ENCODE measurements at regions not wholly inside any gene's neighbourhood (a gene's known extent, or its start where the extent isn't known, plus 50 kb on each side); places are given as distances from the start of the nearest gene placed in this dataset.

DNA sequence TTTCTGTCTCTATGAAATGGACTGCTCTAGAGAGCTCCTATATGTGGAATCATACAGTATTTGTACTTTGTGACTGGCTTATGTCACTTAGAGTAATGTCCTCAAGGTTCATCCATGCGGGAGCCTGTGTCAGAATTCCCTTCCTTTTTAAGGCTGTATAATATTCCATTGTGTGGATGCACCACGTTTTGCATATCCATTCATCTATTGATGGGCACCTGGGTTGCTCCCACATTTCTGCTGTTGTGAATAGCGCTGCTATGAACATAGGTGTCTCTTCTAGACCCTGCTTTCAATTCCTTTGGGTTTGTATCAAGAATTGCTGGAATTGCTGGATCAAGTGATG, 155.4 kb downstream of the BMP7 start:
- no peaks in the 10 kb centered on the region for H4K20me1 ChIP-seq (ENCODE audit: control insufficient read depth, insufficient read depth, low read depth, low read length)
- no peaks in the 10 kb centered on the region for H3K9me3 ChIP-seq (ENCODE audit: control insufficient read depth, insufficient read depth, low read length)
- H3K27ac ChIP-seq (ENCODE audit: low read depth, low read length), result no peak overlapping the region
- no peaks in the 10 kb centered on the region for H3F3A ChIP-seq (ENCODE audit: control insufficient read depth, insufficient read depth)
- peaks cover 37% of the 10 kb centered on the region for H3K27me3 ChIP-seq (ENCODE audit: control insufficient read depth, low read length)
- H3K9me2 ChIP-seq (replicated peaks; ENCODE audit: control insufficient read depth, low read length), result no peaks in the 10 kb centered on the region
- H3K4me2 ChIP-seq (ENCODE audit: low read length), result no peak overlapping the region
- no peak overlapping the region for H3K4me3 ChIP-seq (ENCODE audit: low read length)
- H3K4me1 ChIP-seq (ENCODE audit: control insufficient read depth, low read length), result peaks cover 6% of the 10 kb centered on the region
- no peak for TF ChIP-seq EZH2phosphoT487 (IDR thresholded peaks at IDR 0.05; ENCODE audit: borderline replicate concordance, low read length)
- TF ChIP-seq, protein P1, sequence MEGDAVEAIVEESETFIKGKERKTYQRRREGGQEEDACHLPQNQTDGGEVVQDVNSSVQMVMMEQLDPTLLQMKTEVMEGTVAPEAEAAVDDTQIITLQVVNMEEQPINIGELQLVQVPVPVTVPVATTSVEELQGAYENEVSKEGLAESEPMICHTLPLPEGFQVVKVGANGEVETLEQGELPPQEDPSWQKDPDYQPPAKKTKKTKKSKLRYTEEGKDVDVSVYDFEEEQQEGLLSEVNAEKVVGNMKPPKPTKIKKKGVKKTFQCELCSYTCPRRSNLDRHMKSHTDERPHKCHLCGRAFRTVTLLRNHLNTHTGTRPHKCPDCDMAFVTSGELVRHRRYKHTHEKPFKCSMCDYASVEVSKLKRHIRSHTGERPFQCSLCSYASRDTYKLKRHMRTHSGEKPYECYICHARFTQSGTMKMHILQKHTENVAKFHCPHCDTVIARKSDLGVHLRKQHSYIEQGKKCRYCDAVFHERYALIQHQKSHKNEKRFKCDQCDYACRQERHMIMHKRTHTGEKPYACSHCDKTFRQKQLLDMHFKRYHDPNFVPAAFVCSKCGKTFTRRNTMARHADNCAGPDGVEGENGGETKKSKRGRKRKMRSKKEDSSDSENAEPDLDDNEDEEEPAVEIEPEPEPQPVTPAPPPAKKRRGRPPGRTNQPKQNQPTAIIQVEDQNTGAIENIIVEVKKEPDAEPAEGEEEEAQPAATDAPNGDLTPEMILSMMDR (IDR thresholded peaks at IDR 0.05; ENCODE audit: low read depth, low read length, poor library complexity, severe bottlenecking), result no peak
- no peaks in the 10 kb centered on the region for H3K79me2 ChIP-seq (ENCODE audit: control insufficient read depth, low read length)
- H3K36me3 ChIP-seq (ENCODE audit: control insufficient read depth, low read length), result no peaks in the 10 kb centered on the region

DNA sequence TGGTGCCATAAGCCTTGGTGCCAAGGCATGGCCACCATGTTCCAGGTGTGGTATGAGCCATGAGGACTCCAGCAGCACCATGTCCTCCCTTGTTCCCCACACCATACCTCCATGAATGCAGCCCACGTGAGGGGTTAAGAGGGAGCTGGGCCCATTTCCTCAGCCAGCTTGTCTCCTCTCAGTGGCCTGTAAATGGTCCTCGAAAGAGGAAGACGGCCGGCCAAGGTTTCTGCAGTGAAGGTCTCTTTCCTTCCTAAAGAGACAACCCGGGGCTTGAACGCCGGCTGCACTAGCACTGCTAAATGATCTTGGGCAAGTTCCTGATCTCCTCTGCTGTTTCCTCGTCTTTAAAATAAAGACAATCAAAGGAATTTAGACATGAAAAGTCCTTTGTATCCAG, 154.0 kb downstream of the BMP7 start:
- peaks cover 37% of the 10 kb centered on the region for H3K27me3 ChIP-seq (ENCODE audit: control insufficient read depth, low read length)

DNA sequence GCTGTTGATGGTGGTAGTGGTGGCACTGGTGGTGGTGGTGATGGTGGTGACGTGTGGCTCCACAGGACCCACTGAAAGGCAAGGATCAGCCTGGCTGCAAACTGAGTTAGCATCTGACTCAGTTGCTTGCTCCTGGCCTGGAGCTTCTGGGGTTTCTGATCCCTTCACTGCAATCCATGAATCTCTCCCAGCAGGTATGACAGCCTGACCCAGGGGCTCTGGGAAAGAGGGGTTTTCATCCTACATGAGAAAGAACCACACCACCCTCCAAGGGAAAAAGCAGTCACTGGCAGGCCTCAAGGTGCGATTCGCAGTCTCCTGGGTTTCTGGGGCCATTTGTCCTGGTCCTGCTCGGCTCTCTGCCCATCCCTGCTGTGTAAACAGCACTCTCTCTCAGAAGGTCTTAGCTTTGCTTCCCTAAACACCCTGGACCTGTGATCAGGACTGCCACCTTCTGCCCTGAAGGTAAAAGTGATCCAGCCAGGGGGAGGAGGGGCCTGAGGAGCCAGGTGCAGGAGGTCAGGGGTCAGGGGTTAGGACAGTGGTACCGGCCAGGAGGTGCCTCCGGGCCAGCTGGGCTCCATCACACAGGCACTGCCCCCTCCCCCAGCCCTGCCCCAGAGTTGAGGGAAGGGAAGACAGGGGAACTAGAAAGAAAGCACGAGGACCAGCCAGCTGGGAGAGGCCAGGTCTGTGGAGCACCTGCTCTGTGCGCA, 152.0 kb downstream of the BMP7 start:
- Histone ChIP-seq H3K4me1 (ENCODE audit: control insufficient read depth, low read length) (no peaks in the 10 kb centered on the region), H3K36me3 (ENCODE audit: control insufficient read depth, low read length) (no peaks in the 10 kb centered on the region), H4K20me1 (ENCODE audit: control insufficient read depth, insufficient read depth, low read depth, low read length) (no peaks in the 10 kb centered on the region), H3K27ac (ENCODE audit: low read depth, low read length) (no peak overlapping the region), H3K9me2 (replicated peaks; ENCODE audit: control insufficient read depth, low read length) (no peaks in the 10 kb centered on the region), H3K27me3 (ENCODE audit: control insufficient read depth, low read length) (peaks cover 29% of the 10 kb centered on the region), H3K4me2 (ENCODE audit: low read length) (no peak overlapping the region), H3K9me3 (ENCODE audit: control insufficient read depth, insufficient read depth, low read length) (no peaks in the 10 kb centered on the region), H3K79me2 (ENCODE audit: control insufficient read depth, low read length) (no peaks in the 10 kb centered on the region), H3K4me3 (ENCODE audit: low read length) (no peak overlapping the region), H3F3A (ENCODE audit: control insufficient read depth, insufficient read depth) (peaks cover 5% of the 10 kb centered on the region; the same call in 1 of the 2 replicates)
- TF ChIP-seq, protein P1 (IDR thresholded peaks at IDR 0.05; ENCODE audit: low read depth, low read length, poor library complexity, severe bottlenecking), result no peak
- TF ChIP-seq EZH2phosphoT487 (IDR thresholded peaks at IDR 0.05; ENCODE audit: borderline replicate concordance, low read length), result no peak

More for the DNA sequence above, 154.0 kb downstream of the BMP7 start:
- H3K4me2 ChIP-seq (ENCODE audit: low read length), result no peak overlapping the region
- H4K20me1 ChIP-seq (ENCODE audit: control insufficient read depth, insufficient read depth, low read depth, low read length), result no peaks in the 10 kb centered on the region
- H3K9me2 ChIP-seq (replicated peaks; ENCODE audit: control insufficient read depth, low read length), result no peaks in the 10 kb centered on the region
- no peaks in the 10 kb centered on the region for H3K4me1 ChIP-seq (ENCODE audit: control insufficient read depth, low read length)
- H3K4me3 ChIP-seq (ENCODE audit: low read length), result no peak overlapping the region
- TF ChIP-seq, protein P1 (IDR thresholded peaks at IDR 0.05; ENCODE audit: low read depth, low read length, poor library complexity, severe bottlenecking), result no peak
- TF ChIP-seq EZH2phosphoT487 (IDR thresholded peaks at IDR 0.05; ENCODE audit: borderline replicate concordance, low read length), result no peak
- no peaks in the 10 kb centered on the region for H3K9me3 ChIP-seq (ENCODE audit: control insufficient read depth, insufficient read depth, low read length)
- H3F3A ChIP-seq (ENCODE audit: control insufficient read depth, insufficient read depth), result peaks cover 2% of the 10 kb centered on the region; the same call in 1 of the 2 replicates
- no peaks in the 10 kb centered on the region for H3K36me3 ChIP-seq (ENCODE audit: control insufficient read depth, low read length)
- no peak overlapping the region for H3K27ac ChIP-seq (ENCODE audit: low read depth, low read length)
- no peaks in the 10 kb centered on the region for H3K79me2 ChIP-seq (ENCODE audit: control insufficient read depth, low read length)
